SW 1271 (cell line): ENCODE measurements at regions not wholly inside any gene's neighbourhood (a gene's known extent, or its start where the extent isn't known, plus 50 kb on each side); places are given as distances from the start of the nearest gene placed in this dataset.

ENCODE experiments used
- DNase-seq, 2 experiments: peaks; one replicate each; lab custom pipeline; 2025; lab: John Stamatoyannopoulos, UW

GRCh38 chr14:54310151-54310850 is 86.5 kb upstream of the CDKN3 start:
- no peak for DNase-seq

- no peak for DNase-seq
These were observed 86.0 kb upstream of the CDKN3 start for GRCh38 chr14:54310851-54311228.

DNA sequence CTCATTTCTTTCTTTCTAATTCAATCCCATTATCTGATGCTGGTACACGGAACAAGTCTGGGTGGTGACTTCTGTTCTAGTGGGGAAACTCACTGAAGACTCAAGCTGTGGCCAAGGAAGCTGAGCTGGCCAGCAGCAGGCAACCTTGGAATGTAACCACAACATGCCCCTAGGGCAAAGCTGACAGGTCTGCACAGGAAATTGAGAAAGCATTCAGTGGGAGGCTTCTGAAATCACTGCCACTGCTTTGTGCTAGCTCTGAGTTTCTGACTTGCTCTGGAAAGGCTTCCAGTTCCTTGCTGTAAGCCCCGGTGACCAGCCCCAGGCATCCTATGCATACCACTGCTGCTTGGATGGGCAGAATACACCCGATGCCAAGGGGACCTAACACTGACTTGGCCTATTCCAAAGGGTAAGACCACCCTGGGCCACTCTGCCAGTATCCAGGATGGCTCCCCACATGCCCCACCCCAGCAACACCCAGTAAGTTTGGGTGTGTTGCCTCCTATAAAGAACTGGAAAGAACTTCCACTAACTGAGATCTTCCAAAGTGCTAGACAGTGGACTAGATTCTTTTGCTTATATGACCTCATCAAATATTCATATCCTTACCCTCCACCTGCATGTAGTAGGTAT is 84.5 kb upstream of the CDKN3 start:
- peak; percentile 83 to 95 for DNase-seq

DNA sequence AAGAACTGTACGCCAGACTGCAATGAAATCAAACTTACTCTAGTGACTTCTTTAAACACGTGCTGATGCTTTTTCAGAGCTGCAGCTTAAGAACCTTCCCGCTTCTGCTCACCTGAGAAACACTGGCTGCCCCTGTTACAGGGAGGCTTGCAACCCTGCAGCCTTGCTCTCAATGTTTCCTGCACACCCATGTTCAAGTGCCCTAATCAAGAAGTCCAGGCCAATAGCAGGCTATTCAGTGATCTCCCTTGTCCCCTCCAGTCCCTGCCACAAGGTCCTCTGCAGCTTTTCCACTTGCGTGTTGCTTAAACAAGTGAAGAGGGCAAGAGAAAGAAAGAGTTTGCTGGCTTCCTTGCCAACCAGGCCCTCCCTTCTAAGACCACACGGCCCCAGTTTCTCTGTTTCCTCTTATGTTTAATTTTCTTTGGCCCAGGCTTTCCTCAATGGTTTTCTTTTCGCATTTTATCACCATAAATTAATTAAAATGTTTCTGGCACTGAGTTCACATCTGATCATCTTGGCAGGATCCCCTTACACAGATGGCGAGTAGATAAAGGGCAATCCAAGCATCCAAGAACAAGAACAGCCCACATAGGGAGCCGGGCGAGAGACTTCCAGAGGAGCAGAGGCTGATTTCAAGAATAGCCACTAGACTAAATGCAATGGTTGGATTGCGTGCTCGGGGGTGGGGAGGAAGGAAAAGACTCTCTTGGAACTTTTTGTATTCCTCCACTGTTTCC is 82.3 kb upstream of the CDKN3 start:
- no peak for DNase-seq

GRCh38 chr14:54316652-54317051 is 80.2 kb upstream of the CDKN3 start:
- no peak for DNase-seq

- DNase-seq: no peak
These were observed 79.4 kb upstream of the CDKN3 start for GRCh38 chr14:54317391-54317790.

DNA sequence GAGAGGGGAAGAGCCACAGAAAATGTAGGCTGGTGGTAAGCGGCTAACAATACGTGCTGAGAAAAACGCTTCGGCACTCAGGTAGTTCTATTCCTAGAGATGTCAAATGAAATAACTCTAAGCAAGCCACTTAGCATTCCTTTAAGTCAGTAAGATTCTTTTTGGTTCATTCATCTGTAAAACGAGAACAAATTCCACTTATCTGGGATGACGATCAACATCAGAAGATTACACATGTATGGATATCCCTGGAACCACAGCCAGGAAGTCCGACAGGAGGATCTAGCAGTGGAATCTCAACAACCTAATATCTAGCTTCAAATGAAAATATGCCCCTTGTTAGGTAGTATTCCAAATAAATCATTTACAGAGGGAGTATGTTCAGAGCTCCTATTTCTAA is 74.6 kb upstream of the CDKN3 start:
- no peak for DNase-seq

DNA sequence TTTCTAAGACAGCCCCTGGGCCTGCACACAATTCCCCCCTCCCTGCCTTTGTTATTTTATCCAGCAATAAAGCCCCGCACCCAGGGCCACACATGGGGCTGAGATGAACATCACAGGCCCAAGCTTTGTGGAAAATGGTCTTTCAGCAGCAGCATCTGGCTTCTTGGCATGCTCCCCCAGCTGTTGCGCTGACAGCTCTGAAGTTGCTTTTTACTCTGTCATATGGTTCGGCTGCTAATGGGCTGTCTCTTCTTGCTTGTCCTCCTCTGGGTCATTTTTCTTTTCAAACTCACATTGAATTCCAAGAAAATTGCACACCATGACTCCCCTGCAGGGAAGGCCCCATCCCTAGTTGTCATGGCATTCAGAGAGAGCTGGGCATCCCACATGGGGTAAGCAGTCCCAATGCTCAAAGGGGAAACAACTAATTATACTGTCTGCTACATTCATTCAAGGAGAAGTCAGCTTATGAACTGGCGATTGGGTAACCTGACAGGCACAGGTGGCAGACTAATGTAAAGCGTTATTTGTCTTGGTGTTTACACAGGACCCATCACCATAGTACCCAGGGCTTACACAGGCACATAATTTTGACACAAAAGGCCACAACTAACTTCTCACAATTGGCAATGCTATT is 74.0 kb upstream of the CDKN3 start:
- DNase-seq: no peak

DNA sequence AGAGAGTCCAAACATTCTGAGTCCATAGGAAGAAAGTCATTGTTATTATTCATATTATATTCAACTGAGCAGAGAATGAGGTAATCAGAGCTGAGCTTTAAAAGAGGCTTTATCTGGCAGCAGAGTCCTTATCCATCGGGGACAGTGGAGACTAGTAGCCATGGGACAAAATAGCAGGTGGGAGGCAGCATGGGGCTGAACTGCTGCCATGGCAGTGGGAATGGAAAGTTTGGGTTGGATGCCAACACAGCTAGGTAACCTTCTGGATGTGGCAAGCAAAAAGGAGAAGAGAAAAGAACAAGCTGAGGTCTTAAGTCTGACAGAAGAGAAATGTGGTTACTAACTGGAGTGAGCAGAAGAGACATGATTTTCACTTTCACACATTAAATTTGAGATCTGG is 71.0 kb upstream of the CDKN3 start:
- DNase-seq: no peak

GRCh38 chr14:54329082-54329695 is 67.6 kb upstream of the CDKN3 start:
- no peak for DNase-seq

GRCh38 chr14:54330876-54331275 is 65.9 kb upstream of the CDKN3 start:
- no peak for DNase-seq

DNA sequence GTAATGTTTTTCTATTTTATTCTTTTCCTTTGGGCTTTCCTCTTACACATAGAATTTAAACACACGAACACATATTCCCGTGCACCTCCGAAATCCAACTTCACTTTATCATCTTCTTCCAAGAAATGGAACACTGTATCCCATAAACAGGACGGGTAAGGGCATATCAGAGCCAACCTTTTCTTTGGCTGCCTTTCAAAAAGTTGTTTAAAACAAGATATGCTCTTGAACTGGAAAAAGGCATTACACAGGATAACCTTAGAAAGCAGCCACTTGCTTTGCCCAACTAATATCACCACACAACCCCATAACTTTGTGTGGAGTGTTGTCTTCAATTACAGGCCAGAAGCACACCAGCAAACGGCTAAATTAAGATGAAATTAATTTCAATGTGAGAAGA is 65.3 kb upstream of the CDKN3 start:
- DNase-seq: no peak

DNA sequence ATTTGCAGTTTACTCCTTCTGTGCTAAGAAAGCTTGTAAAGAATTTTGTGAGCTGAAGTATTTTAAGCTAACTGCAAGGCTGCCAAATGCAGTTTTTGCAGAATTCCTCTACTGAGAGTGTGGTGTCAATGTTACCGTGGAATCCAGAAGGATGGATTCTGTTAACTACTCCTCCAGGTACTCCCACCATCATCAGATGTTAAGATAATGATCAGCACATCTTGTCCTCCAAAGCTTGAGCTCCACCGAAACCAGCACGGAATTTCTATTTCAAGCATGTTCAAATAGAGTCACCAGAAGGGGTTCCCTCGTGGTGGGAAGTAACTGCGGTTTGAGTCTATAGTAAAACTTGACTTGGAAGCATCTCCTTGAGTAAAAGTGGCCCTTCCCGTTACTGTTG is 64.3 kb upstream of the CDKN3 start:
- no peak for DNase-seq

- no peak for DNase-seq
These were observed 63.3 kb upstream of the CDKN3 start for GRCh38 chr14:54333511-54333910.

- no peak for DNase-seq
These were observed 61.1 kb upstream of the CDKN3 start for GRCh38 chr14:54335569-54336155.

GRCh38 chr14:54337314-54337713 is 59.5 kb upstream of the CDKN3 start:
- DNase-seq: no peak

DNA sequence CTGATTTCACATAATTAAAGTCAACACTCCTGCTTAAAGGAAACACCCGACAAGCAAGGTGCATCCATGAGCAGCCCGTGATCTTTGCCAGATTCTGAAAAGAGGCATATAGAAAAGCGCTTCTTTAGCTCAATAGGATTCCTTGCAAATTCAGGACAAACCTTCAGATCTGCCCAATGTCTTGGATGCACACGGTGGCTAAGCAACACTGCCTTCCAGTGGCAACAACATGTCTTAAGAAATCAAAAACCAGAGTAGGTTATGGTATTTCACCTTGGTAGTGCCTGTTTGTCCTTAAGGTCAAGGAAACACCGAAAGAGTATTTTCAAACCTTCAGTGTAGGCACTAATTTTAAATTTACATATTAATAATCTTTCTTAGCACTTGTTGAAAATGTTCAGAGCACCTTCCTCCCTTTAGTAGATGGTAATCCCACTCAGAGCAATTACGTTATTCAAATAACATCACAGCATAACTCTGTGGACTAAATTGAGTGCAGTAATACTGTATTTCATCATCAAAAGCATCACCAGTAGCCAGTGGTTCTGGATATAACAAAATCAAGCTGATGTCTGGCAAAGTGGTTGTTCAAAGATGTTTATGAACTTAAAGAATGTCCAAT is 58.0 kb upstream of the CDKN3 start:
- DNase-seq: peak; percentile 16 to 68

DNA sequence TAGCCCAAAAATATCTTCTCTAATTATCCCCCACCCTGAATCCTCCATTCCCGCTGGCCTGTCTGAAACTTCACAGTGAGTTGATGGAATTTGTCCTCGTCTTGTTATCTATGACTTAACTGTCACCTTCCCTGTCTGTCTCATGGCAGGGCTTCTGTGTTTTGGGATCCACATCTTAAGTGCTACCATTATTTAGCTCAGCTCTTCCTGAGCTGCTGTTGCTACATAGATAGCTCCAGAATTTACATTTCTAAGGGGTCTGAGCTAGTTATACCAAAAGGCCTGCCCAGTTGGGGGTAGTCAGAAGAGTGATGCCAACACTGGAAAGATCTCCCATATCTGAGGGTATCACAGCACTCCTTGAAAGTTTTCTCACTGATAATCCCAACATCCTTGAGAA is 57.0 kb upstream of the CDKN3 start:
- DNase-seq: no peak

DNA sequence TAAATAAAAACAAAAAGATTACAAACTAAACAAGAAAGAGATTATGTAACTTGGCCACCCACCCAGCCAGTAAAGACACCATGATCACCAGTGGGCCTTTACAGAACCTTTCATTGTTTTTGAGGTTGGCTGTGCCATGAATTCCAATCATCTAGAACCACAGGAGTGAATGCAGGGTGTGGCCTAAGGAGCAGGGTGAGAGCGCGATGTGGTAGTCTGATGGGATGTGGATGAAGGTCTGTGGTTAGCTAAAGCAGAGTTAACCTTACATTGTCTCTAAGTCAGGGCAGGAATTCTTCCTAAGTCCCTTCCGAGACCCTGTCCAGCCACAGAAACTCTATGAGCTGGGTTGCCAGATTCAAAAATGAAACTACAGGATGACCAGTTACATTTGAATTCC is 54.0 kb upstream of the CDKN3 start:
- no peak for DNase-seq

DNA sequence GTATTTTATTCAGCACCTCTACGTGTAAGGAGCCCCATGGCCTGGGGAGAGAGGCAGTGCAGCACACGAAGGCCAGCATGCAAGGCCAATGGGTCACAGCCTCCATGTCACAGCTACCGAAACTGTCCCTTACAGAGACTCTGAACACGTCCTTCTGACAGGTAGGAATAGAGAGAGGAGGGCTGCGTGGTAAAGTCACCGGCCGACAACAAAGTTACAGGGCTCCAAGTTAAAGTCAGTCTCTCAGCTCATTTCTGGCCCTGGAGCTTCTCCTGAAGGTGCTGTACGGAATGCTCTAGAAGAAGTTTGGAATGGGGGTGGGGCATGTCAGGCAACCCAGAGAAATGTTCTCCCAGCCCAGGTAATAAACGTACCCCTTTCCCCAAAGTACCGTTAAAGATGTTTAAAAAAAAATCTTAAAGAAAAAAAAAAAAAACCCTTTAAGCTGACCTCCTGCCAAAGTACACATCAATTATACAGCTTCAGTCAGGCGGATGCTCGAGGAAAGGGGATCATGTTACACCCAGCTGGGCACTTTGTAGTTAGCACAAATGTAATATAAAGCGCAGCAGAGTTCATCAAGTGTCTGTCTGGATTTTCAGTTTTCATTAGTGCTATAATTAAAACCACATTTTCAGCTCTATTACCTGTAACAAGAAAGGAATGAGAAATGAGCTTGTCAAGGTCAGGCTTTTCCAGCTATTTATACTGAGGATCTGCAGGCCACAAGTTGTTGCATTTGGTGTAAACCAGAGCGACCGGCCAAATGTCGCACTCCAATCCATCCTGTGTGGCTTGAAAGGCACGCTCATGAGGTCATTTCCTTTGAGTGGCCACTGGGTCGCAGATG is 53.3 kb upstream of the CDKN3 start:
- DNase-seq: no peak

DNA sequence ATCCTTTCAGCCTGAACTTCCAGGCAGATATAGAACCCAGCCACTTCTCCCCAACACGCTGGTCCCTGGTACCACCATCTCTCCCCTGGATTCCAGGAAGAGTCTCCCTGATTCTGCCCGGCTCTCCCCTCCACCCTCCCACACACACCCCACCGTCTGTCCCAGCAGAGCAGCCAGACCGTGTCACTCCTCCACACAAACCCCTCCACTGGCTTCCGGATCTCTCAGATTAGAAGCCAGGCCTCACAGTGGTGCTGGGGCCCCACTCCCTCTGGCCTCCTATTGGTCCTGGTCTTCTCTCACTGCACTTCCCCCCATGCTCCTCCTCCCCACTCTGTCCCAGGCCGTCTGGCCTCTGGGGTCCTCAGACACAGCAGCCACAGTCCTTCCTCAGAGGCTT is 52.4 kb upstream of the CDKN3 start:
- no peak for DNase-seq
